ENCODE measurements at regions not wholly inside any gene's neighbourhood (a gene's known extent, or its start where the extent isn't known, plus 50 kb on each side); places are given as distances from the start of the nearest gene placed in this dataset.
A peak's percentile ranks its signal among the peaks of the same experiment; 100 is the strongest.
"Not testable (repeated sequence)": the region's sequence is repeated elsewhere in the genome, so short reads cannot be mapped to it uniquely, and the experiment has no call there.

GRCh38 chr5:173391031-173391430 lies 62.8 kb upstream of the STC2 start:
- DNase-seq (ENCODE audit: insufficient read length, low spot score) (no peak), FAIRE-seq (no peak)

- DNase-seq (ENCODE audit: insufficient read length, low spot score); FAIRE-seq: not testable (repeated sequence)
Measured at GRCh38 chr5:173387293-173387692, 59.1 kb upstream of the STC2 start.

GRCh38 chr5:173385832-173386360 lies 57.7 kb upstream of the STC2 start:
- FAIRE-seq: no peak
- no peak for DNase-seq (ENCODE audit: insufficient read length, low spot score)

GRCh38 chr5:173383711-173384110 lies 55.5 kb upstream of the STC2 start:
- no peak for FAIRE-seq

GRCh38 chr5:173378727-173379126 lies 50.5 kb upstream of the STC2 start:
- DNase-seq (ENCODE audit: insufficient read length, low spot score) (no peak), FAIRE-seq (no peak)

More at GRCh38 chr5:173383711-173384110, 55.5 kb upstream of the STC2 start:
- peak; percentile 8 for DNase-seq (ENCODE audit: insufficient read length, low spot score)

Measured in HTR-8/SVneo (cell line).